G401.6 (cell line): ENCODE measurements at regions not wholly inside any gene's neighbourhood (a gene's known extent, or its start where the extent isn't known, plus 50 kb on each side); places are given as distances from the start of the nearest gene placed in this dataset.
"Not testable (repeated sequence)": the region's sequence is repeated elsewhere in the genome, so short reads cannot be mapped to it uniquely, and the experiment has no call there.

Experiments
- FAIRE-seq: peaks from 2 replicates; lab custom pipeline; 2012; peaks lifted over from hg19 to GRCh38; lab: Jason Lieb, UNC

- no peak for FAIRE-seq
Observed at GRCh38 chr10:6802759-6803426, 222.8 kb upstream of the PRKCQ start.

GRCh38 chr10:6796231-6796630, 216.2 kb upstream of the PRKCQ start:
- no peak for FAIRE-seq

GRCh38 chr10:6795541-6795940, 215.5 kb upstream of the PRKCQ start:
- no peak for FAIRE-seq

- not testable (repeated sequence) for FAIRE-seq
Observed at GRCh38 chr10:6794841-6795240, 214.8 kb upstream of the PRKCQ start.

- no peak for FAIRE-seq
Observed at GRCh38 chr10:6794441-6794840, 214.4 kb upstream of the PRKCQ start.

- FAIRE-seq: no peak
Observed at GRCh38 chr10:6788731-6789130, 208.7 kb upstream of the PRKCQ start.

GRCh38 chr10:6788231-6788630, 208.2 kb upstream of the PRKCQ start:
- no peak for FAIRE-seq

- no peak for FAIRE-seq
Observed at GRCh38 chr10:6787718-6788117, 207.6 kb upstream of the PRKCQ start.

- FAIRE-seq: no peak
Observed at GRCh38 chr10:6787091-6787490, 207.0 kb upstream of the PRKCQ start.

GRCh38 chr10:6786579-6787031, 206.5 kb upstream of the PRKCQ start:
- no peak for FAIRE-seq

- not testable (repeated sequence) for FAIRE-seq
Observed at GRCh38 chr10:6784429-6784828, 204.4 kb upstream of the PRKCQ start.

- FAIRE-seq: no peak
Observed at GRCh38 chr10:6783471-6783870, 203.4 kb upstream of the PRKCQ start.

- no peak for FAIRE-seq
Observed at GRCh38 chr10:6782378-6782777, 202.3 kb upstream of the PRKCQ start.

- FAIRE-seq: no peak
Observed at GRCh38 chr10:6781133-6781770, 201.2 kb upstream of the PRKCQ start.

- no peak for FAIRE-seq
Observed at GRCh38 chr10:6780008-6780677, 200.1 kb upstream of the PRKCQ start.

GRCh38 chr10:6778992-6779701, 199.1 kb upstream of the PRKCQ start:
- FAIRE-seq: no peak

- FAIRE-seq: no peak
Observed at GRCh38 chr10:6776170-6776569, 196.1 kb upstream of the PRKCQ start.

GRCh38 chr10:6774406-6774805, 194.3 kb upstream of the PRKCQ start:
- FAIRE-seq: no peak

- no peak for FAIRE-seq
Observed at GRCh38 chr10:6771331-6771730, 191.3 kb upstream of the PRKCQ start.

- FAIRE-seq: no peak
Observed at GRCh38 chr10:6770846-6771245, 190.8 kb upstream of the PRKCQ start.

GRCh38 chr10:6769704-6770417, 189.8 kb upstream of the PRKCQ start:
- FAIRE-seq: no peak

- FAIRE-seq: no peak
Observed at GRCh38 chr10:6766131-6766801, 186.2 kb upstream of the PRKCQ start.
